Lower lobe of right lung (tissue), 2 donors: ENCODE measurements at regions not wholly inside any gene's neighbourhood (a gene's known extent, or its start where the extent isn't known, plus 50 kb on each side); places are given as distances from the start of the nearest gene placed in this dataset.

Source experiments
- ATAC-seq, 2 donors: fragments of 200-7000 bp; cut with Tn5 transposase; one replicate each; pipeline ENCODE4 v1.9.1; 2020 to 2022; ENCODE audit warnings: mild to moderate bottlenecking in 2 of 2, moderate library complexity in 2 of 2
- DNase-seq: peaks from one replicate; pipeline ENCODE4 v3.0.0-alpha.2; 2020
- H3K27ac ChIP-seq: fragments of 200-600 bp; one replicate; pipeline ENCODE4 v1.8.0; 2022
- H3K27me3 ChIP-seq: fragments of 200-600 bp; one replicate; pipeline ENCODE4 v1.8.0; 2022; ENCODE audit warnings: low read depth
- H3K36me3 ChIP-seq: fragments of 200-600 bp; one replicate; pipeline ENCODE4 v1.8.0; 2022; ENCODE audit warnings: mild to moderate bottlenecking
- H3K4me1 ChIP-seq: fragments of 200-600 bp; one replicate; pipeline ENCODE4 v1.8.0; 2022
- H3K4me3 ChIP-seq: fragments of 200-600 bp; one replicate; pipeline ENCODE4 v1.8.0; 2022; ENCODE audit warnings: mild to moderate bottlenecking
- H3K9me3 ChIP-seq: fragments of 200-600 bp; one replicate; pipeline ENCODE4 v1.8.0; 2022
- intact Hi-C: fragments of 100-400 bp; cut with DNase I; formaldehyde crosslinking; loops from one replicate; pipeline ENCODE4 v1.11.0; 2022
- TF ChIP-seq, protein P1 (sequence below): fragments of 200-600 bp; IDR thresholded peaks from one replicate; pipeline ENCODE4 v1.8.0; 2022; ENCODE audit warnings: antibody characterized with exemption, mild to moderate bottlenecking
- donor health status: DM: no; HTN: yes; CAD: no; lungs with severe emphysema.

DNA sequence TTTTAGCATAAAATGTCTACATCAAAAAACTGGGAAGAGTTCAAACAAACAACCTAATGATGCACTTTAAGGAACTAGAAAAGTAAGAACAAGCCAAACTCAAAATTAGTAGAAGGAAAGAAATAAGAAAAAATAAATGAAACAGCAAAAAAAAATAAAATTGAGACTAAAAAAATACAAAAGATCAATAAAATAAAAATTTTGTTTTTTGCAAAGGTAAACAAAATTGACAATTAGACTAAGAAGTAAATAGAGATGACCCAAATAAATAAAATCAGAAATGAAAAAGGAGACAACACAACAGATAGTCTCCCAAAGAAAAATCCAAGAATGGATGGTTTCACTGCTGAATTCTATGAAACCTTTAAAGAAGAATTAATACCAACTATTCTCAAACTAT, 89.6 kb upstream of the MME start:
- no peaks in the 10 kb centered on the region for H3K36me3 ChIP-seq
- no peak for DNase-seq
- TF ChIP-seq, protein P1, sequence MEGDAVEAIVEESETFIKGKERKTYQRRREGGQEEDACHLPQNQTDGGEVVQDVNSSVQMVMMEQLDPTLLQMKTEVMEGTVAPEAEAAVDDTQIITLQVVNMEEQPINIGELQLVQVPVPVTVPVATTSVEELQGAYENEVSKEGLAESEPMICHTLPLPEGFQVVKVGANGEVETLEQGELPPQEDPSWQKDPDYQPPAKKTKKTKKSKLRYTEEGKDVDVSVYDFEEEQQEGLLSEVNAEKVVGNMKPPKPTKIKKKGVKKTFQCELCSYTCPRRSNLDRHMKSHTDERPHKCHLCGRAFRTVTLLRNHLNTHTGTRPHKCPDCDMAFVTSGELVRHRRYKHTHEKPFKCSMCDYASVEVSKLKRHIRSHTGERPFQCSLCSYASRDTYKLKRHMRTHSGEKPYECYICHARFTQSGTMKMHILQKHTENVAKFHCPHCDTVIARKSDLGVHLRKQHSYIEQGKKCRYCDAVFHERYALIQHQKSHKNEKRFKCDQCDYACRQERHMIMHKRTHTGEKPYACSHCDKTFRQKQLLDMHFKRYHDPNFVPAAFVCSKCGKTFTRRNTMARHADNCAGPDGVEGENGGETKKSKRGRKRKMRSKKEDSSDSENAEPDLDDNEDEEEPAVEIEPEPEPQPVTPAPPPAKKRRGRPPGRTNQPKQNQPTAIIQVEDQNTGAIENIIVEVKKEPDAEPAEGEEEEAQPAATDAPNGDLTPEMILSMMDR = no peak
- H3K4me3 ChIP-seq = no peak overlapping the region
- H3K9me3 ChIP-seq = no peaks in the 10 kb centered on the region
- H3K27me3 ChIP-seq = no peaks in the 10 kb centered on the region
- intact Hi-C loops = no loop called here
- no peak for ATAC-seq
- no peaks in the 10 kb centered on the region for H3K4me1 ChIP-seq
- H3K27ac ChIP-seq = no peak overlapping the region

GRCh38 chr3:154987846-154988245, 92.3 kb upstream of the MME start:
- TF ChIP-seq, protein P1 = no peak
- no peaks in the 10 kb centered on the region for H3K36me3 ChIP-seq
- H3K4me3 ChIP-seq = no peak overlapping the region
- DNase-seq = no peak
- no peaks in the 10 kb centered on the region for H3K9me3 ChIP-seq
- H3K27me3 ChIP-seq = no peaks in the 10 kb centered on the region
- intact Hi-C loops = no loop called here
- H3K4me1 ChIP-seq = no peaks in the 10 kb centered on the region
- no peak for ATAC-seq
- no peak overlapping the region for H3K27ac ChIP-seq

DNA sequence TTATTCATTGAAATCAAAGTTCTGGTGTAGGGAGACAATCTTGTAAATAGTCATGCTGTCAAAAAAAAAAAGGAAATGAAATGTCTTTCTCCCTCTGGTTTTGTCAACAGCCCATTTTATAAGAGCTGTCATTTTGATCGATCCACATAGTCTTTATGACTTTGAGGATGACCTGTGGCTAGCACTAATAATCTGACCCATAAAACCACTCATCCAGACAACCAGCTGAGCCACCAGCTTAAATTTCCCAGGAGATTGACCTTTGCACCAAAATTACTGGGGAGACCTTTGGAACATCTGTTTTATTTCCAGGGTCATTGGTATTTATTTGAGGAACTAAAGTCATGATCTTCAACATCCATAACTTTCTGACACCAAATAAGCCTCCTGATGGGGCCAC, 98.5 kb upstream of the MME start:
- Histone ChIP-seq H3K9me3 (no peaks in the 10 kb centered on the region), H3K36me3 (no peaks in the 10 kb centered on the region), H3K27me3 (no peaks in the 10 kb centered on the region), H3K4me1 (no peaks in the 10 kb centered on the region), H3K27ac (no peak overlapping the region), H3K4me3 (no peak overlapping the region)
- ATAC-seq = no peak
- intact Hi-C loops = no loop called here
- DNase-seq = no peak
- TF ChIP-seq, protein P1 = no peak

GRCh38 chr3:154981201-154981600, 98.9 kb upstream of the MME start:
- no peaks in the 10 kb centered on the region for H3K27me3 ChIP-seq
- DNase-seq (no peak), ATAC-seq (no peak)
- H3K36me3 ChIP-seq = no peaks in the 10 kb centered on the region
- TF ChIP-seq, protein P1 = no peak
- intact Hi-C loops = no loop called here
- H3K4me1 ChIP-seq = no peaks in the 10 kb centered on the region
- H3K27ac ChIP-seq = no peak overlapping the region
- no peak overlapping the region for H3K4me3 ChIP-seq
- no peaks in the 10 kb centered on the region for H3K9me3 ChIP-seq

DNA sequence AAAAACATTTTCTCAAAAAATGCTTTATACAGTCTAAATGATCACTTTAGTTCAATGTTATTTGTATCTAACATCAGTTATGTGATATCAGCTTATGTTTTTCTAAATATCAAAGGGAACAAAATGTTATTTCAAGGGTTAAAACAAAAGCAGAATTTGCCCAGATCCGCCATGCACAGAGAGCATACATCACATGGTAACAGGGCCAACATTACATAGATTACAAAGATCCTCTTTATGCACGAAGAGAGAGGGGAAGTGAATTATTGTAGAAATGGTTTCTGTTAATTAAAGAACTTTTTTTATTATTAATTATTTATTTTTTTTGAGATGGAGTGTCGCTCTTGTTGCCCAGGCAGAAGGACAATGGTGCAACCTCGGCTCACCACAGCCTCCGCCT, 100.8 kb upstream of the MME start:
- Histone ChIP-seq H3K4me3 (no peak overlapping the region), H3K27me3 (no peaks in the 10 kb centered on the region), H3K9me3 (no peaks in the 10 kb centered on the region), H3K4me1 (no peaks in the 10 kb centered on the region), H3K36me3 (no peaks in the 10 kb centered on the region), H3K27ac (no peak overlapping the region)
- DNase-seq = no peak
- intact Hi-C loops = no loop called here
- TF ChIP-seq, protein P1 = no peak
- no peak for ATAC-seq

DNA sequence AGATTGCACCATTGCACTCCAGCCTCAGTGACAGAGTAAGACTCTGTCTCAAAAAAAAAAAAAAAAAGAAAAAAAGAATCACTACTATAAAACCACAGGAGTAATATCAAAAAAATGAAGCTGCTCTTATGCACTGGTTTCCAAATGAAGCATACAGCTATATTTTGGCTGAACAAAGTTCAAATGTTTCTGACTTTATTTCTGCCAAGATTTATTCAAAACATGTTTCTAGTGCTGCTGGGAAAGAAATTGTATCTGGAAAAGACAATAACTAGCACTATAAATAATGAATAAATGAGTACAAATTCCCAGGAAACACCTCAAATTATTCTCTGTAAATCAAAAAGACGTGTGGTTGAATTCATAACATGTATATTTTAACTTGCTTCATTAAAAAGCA, 102.5 kb upstream of the MME start:
- ATAC-seq (no peak), DNase-seq (no peak)
- Histone ChIP-seq H3K27ac (no peak overlapping the region), H3K4me1 (no peaks in the 10 kb centered on the region), H3K9me3 (no peaks in the 10 kb centered on the region), H3K4me3 (no peak overlapping the region), H3K27me3 (no peaks in the 10 kb centered on the region), H3K36me3 (no peaks in the 10 kb centered on the region)
- TF ChIP-seq, protein P1 = no peak
- intact Hi-C loops = no loop called here
